Thymus (tissue), 11 donors: ENCODE measurements at regions not wholly inside any gene's neighbourhood (a gene's known extent, or its start where the extent isn't known, plus 50 kb on each side); places are given as distances from the start of the nearest gene placed in this dataset.

ENCODE experiments used
- DNase-seq, 9 donors: peaks; one replicate each; pipeline ENCODE4 v3.0.0-alpha.2; 2013; ENCODE audit warnings: low spot score in 9 of 9, low read depth in 6 of 9, missing footprints in 1 of 9
- H3K27ac ChIP-seq, 2 donors: one replicate each; pipeline ENCODE4 v1.5.1; 2013; ENCODE audit warnings: control low read depth in 1 of 2, low read depth in 1 of 2, low read length in 1 of 2, mild to moderate bottlenecking in 1 of 2, moderate library complexity in 1 of 2
- H3K27me3 ChIP-seq, 2 donors: one replicate each; pipeline ENCODE4 v1.5.1; 2013; ENCODE audit warnings: low read length in 1 of 2; ENCODE audit not compliant: control insufficient read depth in 2 of 2, insufficient read depth in 1 of 2
- H3K36me3 ChIP-seq, 2 donors: one replicate each; pipeline ENCODE4 v1.5.1; 2013; ENCODE audit warnings: low read length in 1 of 2, mild to moderate bottlenecking in 1 of 2, moderate library complexity in 1 of 2; ENCODE audit not compliant: control insufficient read depth in 2 of 2, insufficient read depth in 2 of 2
- H3K4me1 ChIP-seq, 2 donors: one replicate each; pipeline ENCODE4 v1.5.1; 2013; ENCODE audit warnings: low read length in 2 of 2; ENCODE audit not compliant: control insufficient read depth in 2 of 2, insufficient read depth in 2 of 2
- H3K4me3 ChIP-seq, 2 donors: one replicate each; pipeline ENCODE4 v1.5.1; 2013; ENCODE audit warnings: low read length in 2 of 2, control low read depth in 1 of 2, mild to moderate bottlenecking in 1 of 2
- H3K9me3 ChIP-seq, 2 donors: one replicate each; pipeline ENCODE4 v1.5.1; 2013; ENCODE audit warnings: low read length in 1 of 2, mild to moderate bottlenecking in 1 of 2; ENCODE audit not compliant: control insufficient read depth in 2 of 2, insufficient read depth in 1 of 2
- WGBS: extraction: QIAGEN DNeasy Blood & Tissue Kit; methylation state at CpG from one replicate; pipeline ENCODE4 v1.1.7; 2013; 5-methylcytosine and 5-hydroxymethylcytosine counted together
- donor health status: healthy.

DNA sequence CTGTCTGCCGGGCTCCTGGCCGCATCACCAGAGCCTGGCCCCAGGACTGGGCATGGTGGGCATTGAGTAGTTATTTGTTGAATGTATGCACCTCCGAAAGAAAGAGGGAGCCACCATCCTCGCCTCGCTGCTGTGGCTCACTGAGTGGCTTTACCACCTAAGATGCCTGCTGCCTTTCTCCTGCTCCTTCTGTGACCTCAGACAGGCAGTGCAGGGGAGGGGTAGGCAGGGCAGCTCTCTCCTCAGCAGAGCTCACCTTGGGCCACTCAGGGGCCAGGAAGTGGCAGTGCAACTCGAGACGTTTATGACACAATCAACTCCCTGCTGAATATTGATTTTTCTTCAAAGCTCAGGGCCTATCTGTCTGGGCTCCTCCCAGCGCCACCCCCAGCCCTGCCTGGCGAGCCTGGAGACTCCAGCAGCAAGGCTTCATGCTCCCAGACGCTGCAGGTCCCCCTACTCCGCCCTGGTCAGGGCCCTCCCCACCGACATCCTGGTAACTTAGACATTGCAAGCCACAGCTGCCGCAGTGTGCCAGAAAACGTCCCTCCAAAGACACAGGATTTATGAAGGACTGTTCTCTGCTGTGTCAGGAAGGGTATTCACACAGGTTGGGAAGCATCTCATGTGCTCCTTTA is 84.3 kb upstream of the DIO3 start:
- Histone ChIP-seq H3K9me3 (no peaks in the 10 kb centered on the region), H3K27ac (no peak overlapping the region), H3K4me1 (no peaks in the 10 kb centered on the region), H3K27me3 (peaks cover 2 to 21% of the 10 kb centered on the region in 2 donors), H3K4me3 (no peak overlapping the region), H3K36me3 (no peaks in the 10 kb centered on the region)
- no peak for DNase-seq
- WGBS, result 83% methylated on average over 14 of the region's 14 CpGs

DNA sequence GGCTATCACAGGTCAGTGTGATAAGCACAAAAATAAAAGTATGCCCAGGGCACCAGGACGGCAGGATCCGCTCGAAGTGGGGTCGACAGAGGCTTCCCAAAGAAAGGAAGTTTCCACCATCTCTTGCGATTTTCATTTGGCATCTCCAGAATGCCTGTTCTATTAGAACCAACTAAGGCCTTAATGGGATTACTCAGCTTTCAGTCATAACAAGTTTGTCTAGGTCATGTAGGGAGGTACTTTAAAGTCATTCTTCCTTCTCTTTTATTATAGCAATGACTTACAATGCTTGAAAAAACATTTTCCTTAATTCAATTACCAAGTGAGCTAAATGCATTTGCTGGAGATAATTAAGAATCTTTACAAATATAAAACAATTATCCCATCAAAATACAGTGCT is 83.6 kb upstream of the DIO3 start:
- Histone ChIP-seq H3K27ac (no peak overlapping the region), H3K4me3 (no peak overlapping the region), H3K9me3 (no peaks in the 10 kb centered on the region), H3K27me3 (peaks cover 2 to 21% of the 10 kb centered on the region in 2 donors), H3K4me1 (no peaks in the 10 kb centered on the region), H3K36me3 (no peaks in the 10 kb centered on the region)
- WGBS, result 91% methylated on average over 5 of the region's 5 CpGs
- no peak for DNase-seq

DNA sequence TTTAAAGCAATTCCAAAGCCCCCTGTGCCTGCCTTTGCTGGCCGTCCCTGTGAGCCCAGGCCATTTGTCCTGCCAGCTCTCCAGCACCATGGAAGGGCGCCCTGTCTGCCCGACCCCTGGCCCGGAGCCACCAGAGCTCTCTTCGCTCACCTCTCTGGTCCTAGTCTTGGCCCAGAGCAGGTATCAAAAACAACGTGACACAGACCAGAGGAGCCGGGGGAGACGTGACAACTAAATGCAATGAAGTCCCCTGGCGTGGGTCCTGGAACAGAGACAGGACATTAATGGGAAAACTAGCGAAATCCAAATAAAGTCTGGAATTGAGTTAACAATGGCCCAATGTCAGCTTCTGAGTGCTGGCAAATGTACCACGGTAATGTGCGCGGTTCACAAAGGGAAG is 83.2 kb upstream of the DIO3 start:
- Histone ChIP-seq H3K9me3 (no peaks in the 10 kb centered on the region), H3K27me3 (peaks cover 2 to 21% of the 10 kb centered on the region in 2 donors), H3K4me1 (no peaks in the 10 kb centered on the region), H3K4me3 (no peak overlapping the region), H3K36me3 (no peaks in the 10 kb centered on the region), H3K27ac (no peak overlapping the region)
- 96% methylated on average over 13 of the region's 13 CpGs for WGBS
- no peak for DNase-seq

DNA sequence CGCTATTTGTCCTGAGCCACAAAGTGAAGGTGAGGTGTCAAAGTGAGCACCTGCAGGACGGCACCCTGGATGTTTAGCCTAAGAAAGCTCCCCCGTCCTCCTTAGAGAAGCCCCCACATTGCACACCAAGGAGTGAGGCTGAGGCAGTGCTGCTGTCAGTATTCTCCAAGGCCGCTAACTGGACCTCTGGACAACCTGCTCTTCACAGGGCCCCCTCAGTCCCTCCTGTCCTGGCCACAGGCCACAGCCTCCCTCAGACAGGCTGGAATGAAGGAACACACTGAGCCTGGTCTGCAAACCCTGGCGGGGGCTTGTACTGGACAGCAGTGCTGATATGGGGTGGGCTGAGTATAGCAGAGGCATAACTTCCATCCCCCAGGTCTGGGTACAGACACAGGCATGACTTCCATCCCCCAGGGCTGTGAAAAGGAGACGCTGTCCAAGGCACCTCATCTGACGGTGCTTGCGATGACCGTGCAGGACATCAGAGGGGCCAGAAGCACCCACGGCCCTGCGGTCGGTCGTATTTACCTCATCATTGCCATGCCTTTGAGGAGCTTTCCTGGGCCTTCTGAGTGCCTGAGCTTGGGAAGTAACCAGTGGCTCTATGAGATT is 82.4 kb upstream of the DIO3 start:
- H3K27ac ChIP-seq, result no peak overlapping the region
- no peaks in the 10 kb centered on the region for H3K36me3 ChIP-seq
- 96% methylated on average over 13 of the region's 13 CpGs for WGBS
- H3K9me3 ChIP-seq, result no peaks in the 10 kb centered on the region
- no peak for DNase-seq
- peaks cover 2 to 19% of the 10 kb centered on the region in 2 donors for H3K27me3 ChIP-seq
- H3K4me1 ChIP-seq, result no peaks in the 10 kb centered on the region
- no peak overlapping the region for H3K4me3 ChIP-seq

DNA sequence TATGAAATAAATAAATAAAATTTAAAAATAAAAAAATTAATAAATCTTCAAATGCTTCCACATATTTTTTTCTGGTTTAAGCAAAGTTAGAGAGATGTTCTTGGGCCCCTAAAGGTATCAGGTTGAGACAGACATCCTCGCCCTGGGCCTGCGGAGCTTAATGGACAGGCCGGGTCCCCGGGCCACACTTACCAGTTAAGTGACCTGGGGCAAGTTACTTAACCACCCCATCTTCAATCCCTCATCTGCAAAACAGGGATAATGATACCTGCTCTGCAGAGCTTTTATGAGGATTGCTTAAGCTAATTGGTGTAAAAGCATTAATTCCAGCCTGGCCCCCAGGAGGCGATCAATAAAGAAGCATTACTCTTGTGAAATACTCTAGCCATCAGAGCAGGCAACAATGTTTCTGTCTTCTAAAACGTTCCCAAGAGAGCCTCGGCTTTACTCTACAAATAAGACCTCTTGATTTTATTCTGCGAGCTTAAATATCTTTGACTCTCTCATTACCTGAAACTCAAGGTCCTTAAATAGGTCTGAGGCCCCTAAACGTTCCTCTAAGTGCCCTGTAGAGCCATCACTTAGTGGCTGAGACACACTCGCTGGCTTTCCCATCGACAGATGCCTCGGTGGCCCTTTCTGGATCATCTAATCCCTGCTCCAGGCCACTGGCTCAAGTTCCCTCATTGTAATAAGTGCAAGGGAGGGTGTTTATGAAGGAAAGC is 81.1 kb upstream of the DIO3 start:
- H3K27ac ChIP-seq, result peak overlapping the region in 1 of 2 donors; percentile 68
- WGBS, result 91% methylated on average over 12 of the region's 12 CpGs
- no peaks in the 10 kb centered on the region for H3K4me1 ChIP-seq
- peaks cover 2 to 16% of the 10 kb centered on the region in 2 donors for H3K27me3 ChIP-seq
- no peak overlapping the region for H3K4me3 ChIP-seq
- H3K36me3 ChIP-seq, result no peaks in the 10 kb centered on the region
- H3K9me3 ChIP-seq, result no peaks in the 10 kb centered on the region
- DNase-seq, result no peak

DNA sequence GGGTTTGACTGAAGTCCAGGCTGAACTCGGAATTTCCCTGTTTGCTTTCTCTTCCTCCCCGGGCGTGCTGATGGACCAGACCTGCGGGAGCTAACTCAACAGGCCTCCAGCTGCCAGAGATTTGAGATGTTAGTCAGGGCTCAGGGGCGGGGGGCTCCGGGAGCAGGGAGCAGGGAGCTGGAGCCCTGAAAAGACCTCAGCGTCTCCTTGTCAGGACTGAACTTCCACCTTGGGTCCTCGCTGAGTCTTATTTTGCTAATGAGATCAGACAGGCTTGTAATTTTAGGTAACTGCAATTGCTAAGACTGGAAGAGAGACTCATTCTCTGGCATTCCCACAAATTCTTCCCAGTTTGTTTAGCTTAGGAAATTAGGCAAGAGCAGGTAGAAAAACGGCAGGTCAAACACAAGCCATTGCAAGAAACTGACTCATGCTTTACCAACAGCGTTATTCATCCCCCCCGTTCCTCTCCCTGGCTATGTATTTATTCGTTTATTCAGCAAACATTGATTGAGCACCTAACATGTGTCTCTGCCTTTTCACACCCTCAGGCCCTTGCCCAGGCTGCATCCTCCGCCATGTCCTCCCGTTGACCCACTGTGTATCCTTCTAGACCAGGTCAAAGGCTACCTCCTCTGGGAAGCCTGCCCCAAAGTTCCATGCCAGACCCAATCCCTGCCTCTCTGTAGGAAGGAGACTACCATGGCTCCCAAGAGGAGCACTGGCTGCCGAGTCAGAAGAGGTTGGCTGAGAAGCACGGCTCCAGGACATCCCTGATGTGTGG is 80.4 kb upstream of the DIO3 start:
- no peaks in the 10 kb centered on the region for H3K4me1 ChIP-seq
- peak in 1 of 9 donors; percentile 5 for DNase-seq
- H3K27ac ChIP-seq, result peak overlapping the region in 1 of 2 donors; percentile 68
- 76% methylated on average over 16 of the region's 16 CpGs for WGBS
- no peak overlapping the region for H3K4me3 ChIP-seq
- H3K27me3 ChIP-seq, result peaks cover 0 to 16% of the 10 kb centered on the region in 2 donors
- H3K9me3 ChIP-seq, result no peaks in the 10 kb centered on the region
- no peaks in the 10 kb centered on the region for H3K36me3 ChIP-seq

DNA sequence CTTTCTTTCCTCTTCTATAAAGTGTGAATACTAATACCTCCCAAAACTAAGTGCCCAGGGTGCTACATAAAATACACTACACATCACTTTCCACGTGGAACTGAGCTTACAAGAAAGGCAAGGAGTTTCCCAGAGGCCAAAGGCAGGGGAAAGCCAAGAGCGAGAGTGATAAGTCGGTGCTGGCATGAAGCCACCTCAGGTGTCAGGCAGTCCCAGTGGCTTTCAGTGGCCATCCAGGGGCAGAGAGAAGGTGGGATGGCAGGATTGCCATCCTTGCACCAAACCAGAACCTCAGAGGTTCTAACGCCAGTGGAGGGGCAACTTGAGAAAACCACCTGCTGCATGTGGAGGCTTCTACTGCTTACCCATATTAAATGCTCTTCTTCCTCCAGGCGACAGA is 79.7 kb upstream of the DIO3 start:
- DNase-seq, result no peak
- 90% methylated on average over 5 of the region's 5 CpGs for WGBS
- H3K4me1 ChIP-seq, result no peaks in the 10 kb centered on the region
- H3K27me3 ChIP-seq, result peaks cover 0 to 13% of the 10 kb centered on the region in 2 donors
- H3K9me3 ChIP-seq, result no peaks in the 10 kb centered on the region
- H3K27ac ChIP-seq, result no peak overlapping the region
- no peaks in the 10 kb centered on the region for H3K36me3 ChIP-seq
- H3K4me3 ChIP-seq, result no peak overlapping the region

DNA sequence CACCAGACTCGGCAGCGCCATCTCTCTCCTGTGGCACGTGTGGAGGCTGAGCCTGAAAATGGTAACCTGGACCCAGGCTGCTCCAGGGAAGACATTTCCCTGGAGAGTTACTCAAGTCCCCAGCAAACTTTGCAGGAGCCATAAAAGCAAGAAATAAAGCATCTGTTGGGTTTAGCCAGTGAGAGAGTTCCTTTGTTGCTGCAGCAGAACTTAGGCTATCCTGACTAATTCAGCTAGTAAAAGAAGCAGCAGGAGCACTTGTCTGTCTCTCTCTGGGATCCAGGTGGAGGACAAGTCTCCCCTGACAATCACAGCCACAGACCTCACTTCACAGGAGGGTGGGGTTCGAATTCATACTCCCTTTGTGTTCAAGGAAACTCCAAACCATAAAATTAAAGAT is 79.2 kb upstream of the DIO3 start:
- Histone ChIP-seq H3K36me3 (no peaks in the 10 kb centered on the region), H3K9me3 (no peaks in the 10 kb centered on the region), H3K27me3 (peaks cover 0 to 8% of the 10 kb centered on the region in 2 donors), H3K4me3 (no peak overlapping the region), H3K27ac (no peak overlapping the region), H3K4me1 (no peaks in the 10 kb centered on the region)
- no peak for DNase-seq
- WGBS, result 96% methylated on average over 4 of the region's 4 CpGs

DNA sequence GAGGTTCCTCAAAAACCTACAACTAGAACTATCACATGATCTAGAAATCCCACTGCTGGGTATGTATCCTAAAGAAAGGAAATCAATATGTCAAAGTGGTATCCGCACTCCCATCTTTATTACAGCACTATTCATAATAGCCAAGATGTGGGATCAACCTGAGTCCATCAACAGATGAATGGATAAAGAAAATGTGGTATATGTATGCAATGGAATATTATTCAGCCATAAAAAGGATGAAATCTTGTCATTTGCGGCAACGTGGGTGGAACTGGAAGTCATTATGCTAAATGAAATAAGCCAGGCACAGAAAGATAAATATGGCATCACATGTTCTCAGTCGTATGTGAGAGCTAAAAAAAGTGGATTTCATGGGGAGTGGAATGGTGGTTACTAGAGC is 77.5 kb upstream of the DIO3 start:
- Histone ChIP-seq H3K27me3 (peaks cover 0 to 5% of the 10 kb centered on the region in 2 donors), H3K9me3 (no peaks in the 10 kb centered on the region), H3K4me3 (no peak overlapping the region), H3K4me1 (no peaks in the 10 kb centered on the region), H3K36me3 (no peaks in the 10 kb centered on the region), H3K27ac (no peak overlapping the region)
- no peak for DNase-seq
- WGBS, result 95% methylated on average over 4 of the region's 4 CpGs
